C4-2B (cell line): ENCODE measurements at regions not wholly inside any gene's neighbourhood (a gene's known extent, or its start where the extent isn't known, plus 50 kb on each side); places are given as distances from the start of the nearest gene placed in this dataset.
A peak's percentile ranks its signal among the peaks of the same experiment; 100 is the strongest.

Experiments
- H3K27ac ChIP-seq: fragments of 450-650 bp; 2 replicates; pipeline ENCODE4 v1.5.1; 2017
- CTCF ChIP-seq: fragments of 450-650 bp; conservative IDR thresholded peaks from 2 replicates; pipeline ENCODE4 v1.5.1; 2017; ENCODE audit warnings: mild to moderate bottlenecking
- ZFX ChIP-seq: fragments of 450-650 bp; IDR thresholded peaks from 2 replicates; pipeline ENCODE4 v1.6.1; 2017

GRCh38 chr6:137342607-137343190, 123.5 kb upstream of the IFNGR1 start:
- TF ChIP-seq CTCF (no peak), ZFX (no peak)
- no peak overlapping the region for H3K27ac ChIP-seq

GRCh38 chr6:137341681-137342195, 122.6 kb upstream of the IFNGR1 start:
- no peak overlapping the region for H3K27ac ChIP-seq
- TF ChIP-seq CTCF (peak; percentile 49), ZFX (no peak)

GRCh38 chr6:137339929-137340559, 120.9 kb upstream of the IFNGR1 start:
- no peak overlapping the region for H3K27ac ChIP-seq
- TF ChIP-seq CTCF = no peak
- no peak for TF ChIP-seq ZFX

GRCh38 chr6:137334884-137335283, 115.7 kb upstream of the IFNGR1 start:
- TF ChIP-seq ZFX (no peak), CTCF (no peak)
- H3K27ac ChIP-seq = no peak overlapping the region

GRCh38 chr6:137334094-137334493, 114.9 kb upstream of the IFNGR1 start:
- no peak overlapping the region for H3K27ac ChIP-seq
- TF ChIP-seq ZFX (no peak), CTCF (no peak)

GRCh38 chr6:137332637-137333280, 113.6 kb upstream of the IFNGR1 start:
- TF ChIP-seq CTCF (no peak), ZFX (no peak)

GRCh38 chr6:137323860-137324259, 104.7 kb upstream of the IFNGR1 start:
- TF ChIP-seq ZFX = no peak
- no peak for TF ChIP-seq CTCF
- no peak overlapping the region for H3K27ac ChIP-seq

More at GRCh38 chr6:137332637-137333280, 113.6 kb upstream of the IFNGR1 start:
- no peak overlapping the region for H3K27ac ChIP-seq
